ENCODE measurements at regions not wholly inside any gene's neighbourhood (a gene's known extent, or its start where the extent isn't known, plus 50 kb on each side); places are given as distances from the start of the nearest gene placed in this dataset.

DNA sequence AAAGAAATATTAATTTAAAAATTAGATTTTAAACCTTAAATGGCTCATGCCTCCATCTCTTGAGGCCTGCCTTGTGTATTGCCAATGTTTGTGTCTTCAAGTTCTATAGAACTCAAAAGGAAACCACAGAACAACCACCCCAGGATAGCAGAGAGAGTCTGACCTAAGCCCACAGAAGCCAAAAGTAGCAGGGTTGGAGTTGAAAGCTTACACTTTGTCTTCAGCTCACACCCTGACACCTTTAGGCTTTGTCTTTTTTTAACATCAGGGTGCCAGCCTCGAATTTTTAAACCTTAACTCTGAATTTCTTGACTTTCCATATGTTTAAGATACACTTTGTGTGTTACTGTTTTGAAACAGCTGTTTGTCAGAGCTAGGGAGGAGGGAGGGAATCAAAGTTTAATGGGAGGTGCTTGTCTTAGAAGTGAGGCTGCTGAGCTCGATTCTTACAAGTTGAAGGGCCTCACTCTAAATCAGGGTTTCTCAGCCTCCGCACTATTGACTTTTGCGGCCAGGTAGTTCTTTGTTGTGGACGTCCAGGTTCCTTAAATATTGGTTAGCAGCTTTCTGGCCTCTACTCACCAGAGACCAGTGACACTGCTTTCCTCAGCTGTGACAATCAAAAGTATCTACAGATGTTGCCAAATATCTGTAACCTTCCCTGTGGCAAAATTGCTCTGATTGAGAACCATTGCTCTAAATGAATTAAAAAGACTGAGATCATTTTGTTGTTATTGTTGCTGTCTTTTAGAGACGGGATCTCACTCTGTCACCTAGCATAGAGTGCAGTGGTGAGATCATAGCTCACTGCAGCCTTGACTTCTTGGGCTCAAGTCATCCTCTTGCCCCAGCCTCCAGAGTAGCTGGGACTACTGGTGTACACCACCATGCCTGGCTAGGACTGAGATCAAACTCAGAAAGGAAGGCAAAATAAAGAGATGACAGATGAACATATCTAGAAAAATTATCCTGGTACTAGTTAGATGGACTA lies 139.2 kb upstream of the EOMES start:
- intact Hi-C loops (cut with micrococcal nuclease) = loop anchor here (1.0 to 2.0 kb wide), 6 partner anchors 10 to 488 kb away; partner anchors contain the start of gene EOMES

DNA sequence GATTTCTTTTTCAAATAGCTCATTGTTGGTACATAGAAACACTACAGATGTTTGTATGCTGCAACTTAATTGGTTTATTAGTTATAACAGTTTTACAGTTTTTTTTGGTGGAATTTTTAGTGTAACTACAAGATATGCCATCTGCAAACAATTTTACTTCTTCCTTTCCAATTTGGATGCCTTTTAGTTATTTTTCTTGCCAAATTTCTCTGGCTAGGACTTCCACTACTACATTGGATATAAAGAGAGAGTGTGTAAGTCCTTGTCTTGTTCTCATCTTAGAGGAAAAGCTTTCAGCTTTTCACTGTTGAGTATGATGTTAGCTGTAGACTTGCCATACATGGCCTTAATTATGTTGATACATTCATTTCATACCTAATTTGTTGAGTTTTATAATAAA lies 143.6 kb upstream of the EOMES start:
- intact Hi-C loops (cut with micrococcal nuclease) = no loop called here

DNA sequence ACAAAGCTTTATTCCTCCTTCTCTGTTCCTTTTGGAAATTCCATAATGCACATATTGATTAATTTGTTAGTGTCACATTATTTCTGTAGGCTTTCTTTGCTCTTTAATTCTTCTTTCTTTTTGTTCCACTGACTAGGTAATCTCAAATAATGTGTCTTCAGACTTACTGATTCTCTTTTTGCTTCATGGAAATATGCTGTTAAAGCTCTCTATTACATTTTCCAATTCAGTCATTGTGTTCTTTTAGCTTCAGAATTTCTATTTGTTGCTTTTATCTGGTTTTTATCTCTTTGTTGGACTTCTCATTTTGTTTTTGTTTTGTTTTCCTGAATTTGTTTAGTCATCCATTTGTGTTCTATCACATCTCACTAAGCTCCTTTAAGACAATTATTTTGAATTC lies 147.0 kb upstream of the EOMES start:
- intact Hi-C loops (cut with micrococcal nuclease) = no loop called here

GRCh38 chr3:27877061-27878013 lies 155.2 kb upstream of the EOMES start:
- intact Hi-C loops (cut with micrococcal nuclease) = loop anchor here (1.0 kb wide), 1 partner anchor 9 kb away; no protein-coding TSS in a partner anchor

GRCh38 chr3:27878014-27878383 lies 155.9 kb upstream of the EOMES start:
- intact Hi-C loops (cut with micrococcal nuclease) = loop anchor here (1.0 kb wide), 1 partner anchor 10 kb away; no protein-coding TSS in a partner anchor

GRCh38 chr3:27880969-27881892 lies 159.1 kb upstream of the EOMES start:
- intact Hi-C loops (cut with micrococcal nuclease) = loop anchor here (1.0 to 10.0 kb wide), 7 partner anchors 19 to 446 kb away; partner anchors contain the start of gene SLC4A7

DNA sequence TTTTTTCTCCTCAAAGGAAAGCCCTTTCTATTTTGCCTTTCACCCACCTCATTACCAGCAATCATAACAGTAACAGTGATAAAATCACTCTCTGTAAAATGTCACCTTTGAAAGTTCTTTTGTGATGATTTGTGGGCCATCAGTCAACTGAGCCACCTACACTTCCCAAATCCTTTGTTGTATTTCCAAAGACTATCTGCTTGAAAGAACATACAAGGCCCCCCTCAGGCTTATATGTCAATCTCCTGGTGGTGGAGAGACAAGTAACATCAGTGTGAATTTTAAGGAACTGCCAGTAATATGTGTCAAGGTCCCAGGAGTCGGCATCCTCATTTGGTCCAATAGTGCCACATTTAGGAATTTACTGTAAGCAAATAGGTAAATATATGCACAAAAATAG lies 161.1 kb upstream of the EOMES start:
- intact Hi-C loops (cut with micrococcal nuclease) = loop anchor here (5.0 to 10.0 kb wide), 3 partner anchors 159 to 444 kb away; partner anchors contain the start of gene SLC4A7

DNA sequence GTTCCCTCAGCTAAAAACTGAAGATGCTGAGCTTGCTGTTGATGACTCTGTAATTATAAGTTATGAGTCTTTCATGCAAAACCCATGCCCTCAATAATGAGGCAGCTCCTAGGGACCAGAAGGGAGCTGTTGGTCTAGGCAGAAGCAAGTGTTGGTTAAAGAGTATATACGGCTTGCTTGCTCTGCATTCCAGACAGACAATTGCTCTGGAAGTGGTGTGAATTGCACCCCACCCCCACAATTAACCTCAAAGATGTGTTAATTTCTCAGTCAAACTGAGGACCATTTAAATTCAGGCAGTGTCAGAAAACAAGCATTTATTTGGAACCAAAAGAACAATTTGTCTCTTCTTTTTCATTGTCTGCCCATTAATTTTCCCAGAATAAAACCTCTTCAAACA lies 163.5 kb upstream of the EOMES start:
- intact Hi-C loops (cut with micrococcal nuclease) = loop anchor here (10.0 kb wide), 1 partner anchor 401 kb away; the partner anchor contains the start of gene SLC4A7

GRCh38 chr3:27888562-27888961 lies 166.4 kb upstream of the EOMES start:
- intact Hi-C loops (cut with micrococcal nuclease) = loop anchor here (10.0 kb wide), 1 partner anchor 404 kb away; the partner anchor contains the start of gene SLC4A7

GRCh38 chr3:27889745-27890144 lies 167.6 kb upstream of the EOMES start:
- intact Hi-C loops (cut with micrococcal nuclease) = loop anchor here (10.0 kb wide), 1 partner anchor 405 kb away; the partner anchor contains the start of gene SLC4A7

GRCh38 chr3:27900316-27900715 lies 178.2 kb upstream of the EOMES start:
- intact Hi-C loops (cut with micrococcal nuclease) = loop anchor here (1.0 to 5.0 kb wide), 5 partner anchors 8 to 178 kb away; partner anchors contain the start of gene EOMES

DNA sequence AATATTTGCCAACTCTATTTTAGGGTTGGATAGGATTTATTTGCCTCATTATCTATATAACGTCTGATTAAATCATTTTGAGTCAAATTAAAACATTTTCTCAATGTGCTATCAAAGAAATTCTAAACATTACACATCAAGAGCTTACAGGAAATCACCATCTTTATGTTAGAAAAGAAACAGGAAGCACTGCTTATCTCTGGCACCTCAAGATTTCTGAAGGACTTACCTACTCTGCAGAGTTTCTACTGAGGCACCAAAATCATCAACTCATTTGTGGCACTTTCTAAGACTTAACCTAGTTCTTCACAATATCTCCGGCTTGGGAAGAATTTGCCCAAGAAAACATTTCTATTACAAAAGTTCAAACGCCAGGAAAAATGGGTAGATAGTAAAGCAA lies 181.3 kb upstream of the EOMES start:
- intact Hi-C loops (cut with micrococcal nuclease) = loop anchor here (1.0 to 5.0 kb wide), 2 partner anchors 181 to 423 kb away; partner anchors contain the start of gene EOMES

- intact Hi-C loops (cut with micrococcal nuclease) = no loop called here
These were observed 183.5 kb upstream of the EOMES start for GRCh38 chr3:27905625-27906024.

DNA sequence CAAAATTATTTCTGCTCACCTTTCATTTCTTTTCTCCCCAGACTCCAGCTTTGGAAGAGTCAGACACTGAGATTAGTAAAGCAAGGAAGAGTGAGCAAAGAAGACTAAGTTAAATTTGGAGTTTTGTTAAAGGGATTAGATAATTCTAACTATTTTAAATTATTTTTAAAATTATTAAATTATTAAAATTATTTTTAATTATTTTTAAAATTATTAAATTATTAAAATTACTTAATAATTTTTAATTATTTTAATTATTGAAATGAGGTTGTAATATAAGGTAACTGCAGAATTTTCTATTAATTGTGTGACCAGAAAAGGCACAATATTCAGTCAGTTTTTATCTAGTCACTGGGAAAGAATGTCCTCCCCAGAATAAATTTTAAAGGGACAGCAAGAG lies 185.0 kb upstream of the EOMES start:
- intact Hi-C loops (cut with micrococcal nuclease) = no loop called here

DNA sequence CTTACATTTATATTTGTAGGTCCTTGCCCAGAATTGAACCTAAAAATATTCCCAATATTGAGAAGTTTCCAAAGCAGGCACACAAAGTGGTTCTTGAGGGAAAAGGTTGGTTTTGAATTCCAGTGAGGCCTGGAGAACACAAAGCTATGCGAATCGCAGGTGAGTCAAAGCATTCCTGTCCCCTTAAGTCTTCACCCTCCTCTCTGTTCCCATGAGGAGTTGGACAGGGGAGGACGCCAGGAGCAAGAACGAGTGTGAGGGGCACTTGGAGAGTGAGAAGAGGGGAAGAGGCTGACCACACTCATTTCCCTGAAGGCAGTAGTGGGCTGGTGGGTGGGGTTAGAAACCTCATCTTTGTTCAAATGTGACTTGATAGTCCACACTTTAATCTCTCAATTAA lies 185.8 kb upstream of the EOMES start:
- intact Hi-C loops (cut with micrococcal nuclease) = no loop called here

DNA sequence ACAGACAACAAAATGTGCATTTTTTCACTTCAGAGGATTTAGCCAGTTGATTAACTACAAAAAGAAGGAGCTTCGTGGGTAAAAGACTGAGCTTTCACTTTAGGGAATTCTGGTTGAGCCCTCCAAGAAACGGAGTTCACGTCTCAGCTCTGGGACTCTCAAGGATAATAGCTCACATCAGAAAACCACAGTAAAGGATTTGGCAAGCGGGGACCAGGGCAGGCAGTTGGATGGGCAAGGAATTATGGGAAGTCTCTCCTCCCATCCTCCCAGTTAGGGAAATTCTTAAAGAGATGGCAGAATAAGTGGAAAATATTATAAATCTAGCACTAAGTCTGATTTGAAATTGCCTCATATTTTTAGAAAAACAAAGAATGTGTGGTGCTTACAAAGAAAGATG lies 188.3 kb upstream of the EOMES start:
- intact Hi-C loops (cut with micrococcal nuclease) = no loop called here

- intact Hi-C loops (cut with micrococcal nuclease) = no loop called here
These were observed 192.1 kb upstream of the EOMES start for GRCh38 chr3:27914199-27914598.

DNA sequence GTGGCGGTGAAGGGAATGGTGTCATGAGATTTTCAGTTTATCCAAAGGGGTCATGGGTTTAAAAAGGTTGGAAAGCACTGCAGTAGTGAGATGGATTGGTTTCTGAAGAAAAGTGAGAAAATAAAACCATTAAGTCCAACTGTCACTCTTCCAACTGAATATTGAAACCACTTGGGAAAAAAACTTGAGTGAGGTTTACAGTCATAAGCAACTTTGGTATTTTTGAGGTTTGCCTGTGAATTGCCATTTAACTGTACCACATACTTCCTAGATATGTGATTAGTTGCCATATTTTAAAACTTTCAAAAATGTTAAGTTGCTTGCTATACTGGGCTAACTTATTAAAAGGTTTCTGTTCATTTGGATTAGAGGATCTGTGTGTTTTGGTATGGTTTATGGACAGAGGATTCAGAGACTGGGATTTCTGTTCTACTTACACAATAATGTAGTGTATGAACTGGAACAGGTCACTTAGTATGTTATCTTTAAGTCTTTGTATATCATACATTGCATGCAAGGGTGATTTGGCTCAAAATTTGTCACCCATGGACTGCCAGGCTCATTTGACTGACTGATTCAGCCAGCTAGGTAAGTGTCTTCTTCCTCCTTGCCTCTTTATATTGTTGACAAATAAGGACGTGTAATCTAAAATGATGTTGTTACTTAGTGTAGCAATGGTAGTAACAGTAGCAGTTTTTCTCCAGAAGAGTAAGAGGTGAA lies 201.4 kb upstream of the EOMES start:
- intact Hi-C loops (cut with micrococcal nuclease) = loop anchor here (2.0 to 10.0 kb wide), 2 partner anchors 23 to 321 kb away; partner anchors contain the start of gene CMC1

- intact Hi-C loops (cut with micrococcal nuclease) = loop anchor here (2.0 to 10.0 kb wide), 3 partner anchors 206 to 399 kb away; partner anchors contain the start of genes CMC1 and EOMES
These were observed 205.8 kb upstream of the EOMES start for GRCh38 chr3:27927882-27928281.
